CD4-positive, alpha-beta T cell treated with Interleukin-12 subunit alpha and Interleukin-12 subunit beta, for 1 hour (primary cell): ENCODE measurements at regions not wholly inside any gene's neighbourhood (a gene's known extent, or its start where the extent isn't known, plus 50 kb on each side); places are given as distances from the start of the nearest gene placed in this dataset.

Experiments
- DNase-seq: peaks from one replicate; pipeline ENCODE4 v3.0.0-alpha.2; 2020

DNA sequence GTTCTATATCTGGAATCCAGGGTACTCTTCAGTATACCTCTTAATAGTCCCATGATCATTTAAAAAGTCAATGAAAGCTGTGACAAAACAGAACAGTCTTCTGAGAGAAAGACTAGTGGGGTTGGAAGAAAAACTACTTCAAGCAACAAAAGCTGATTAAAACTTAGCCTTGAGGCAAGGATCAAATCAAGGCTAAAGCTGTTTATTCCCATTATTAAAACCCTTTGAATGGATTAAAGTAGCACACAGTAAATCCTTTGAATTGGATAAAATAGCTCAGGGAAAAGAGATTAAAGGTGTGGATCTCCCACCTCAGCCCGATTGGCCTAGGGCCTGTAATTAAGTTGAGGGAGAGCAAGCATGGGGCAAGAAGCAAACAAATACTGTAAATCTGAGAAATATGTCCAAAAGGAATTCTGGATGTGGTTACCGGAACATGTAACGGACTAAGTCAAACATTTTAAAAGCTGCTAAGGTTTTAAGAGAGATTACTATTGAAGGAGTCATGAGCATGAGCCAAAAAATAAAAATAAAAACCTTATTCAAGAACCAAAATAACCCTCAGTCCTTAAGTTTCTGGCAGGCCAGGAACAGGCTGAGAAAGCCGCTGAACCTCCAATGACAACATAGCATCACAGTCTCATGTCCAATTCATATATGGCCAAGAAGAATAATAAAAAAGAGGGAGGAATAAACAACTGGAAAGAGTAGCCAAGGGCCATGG lies 257.3 kb upstream of the NEIL3 start:
- DNase-seq = no peak

DNA sequence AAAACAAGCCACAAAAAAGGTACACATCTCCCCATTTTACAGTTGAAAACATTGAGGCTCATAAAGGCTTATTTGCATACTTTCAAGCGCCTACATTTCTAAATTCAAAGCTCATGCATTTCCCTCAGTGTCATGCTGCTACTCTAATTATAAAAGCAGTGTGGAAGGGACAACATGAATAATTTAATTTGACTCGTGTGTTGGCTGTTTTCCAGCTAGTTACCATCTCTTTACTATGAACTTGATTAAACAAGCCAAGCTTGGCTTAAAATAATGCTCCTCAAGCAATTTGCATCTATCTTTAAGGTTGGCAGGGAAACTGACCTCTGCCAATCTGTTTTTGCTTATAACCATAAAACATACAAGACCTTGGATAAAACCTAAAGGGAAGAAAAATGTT lies 252.5 kb upstream of the NEIL3 start:
- DNase-seq = no peak

DNA sequence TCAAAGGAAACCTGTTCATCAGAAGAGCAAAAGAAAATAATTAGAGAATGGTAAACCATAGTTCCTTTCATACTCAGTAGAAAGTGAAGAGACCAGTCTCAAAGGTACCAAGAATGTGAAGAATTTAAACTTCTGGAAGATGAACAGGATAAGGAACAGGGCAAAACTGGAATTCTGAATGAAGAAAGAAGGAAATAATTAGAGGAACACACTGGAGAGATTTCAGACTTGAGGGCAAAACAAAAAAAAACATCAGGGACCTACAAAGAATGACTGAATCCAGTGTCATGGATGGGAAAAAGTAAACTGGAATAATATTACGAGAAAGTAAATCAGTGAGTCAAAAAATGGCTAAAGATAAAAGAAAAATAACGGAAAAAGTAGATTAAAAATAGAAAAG lies 245.6 kb upstream of the NEIL3 start:
- no peak for DNase-seq

DNA sequence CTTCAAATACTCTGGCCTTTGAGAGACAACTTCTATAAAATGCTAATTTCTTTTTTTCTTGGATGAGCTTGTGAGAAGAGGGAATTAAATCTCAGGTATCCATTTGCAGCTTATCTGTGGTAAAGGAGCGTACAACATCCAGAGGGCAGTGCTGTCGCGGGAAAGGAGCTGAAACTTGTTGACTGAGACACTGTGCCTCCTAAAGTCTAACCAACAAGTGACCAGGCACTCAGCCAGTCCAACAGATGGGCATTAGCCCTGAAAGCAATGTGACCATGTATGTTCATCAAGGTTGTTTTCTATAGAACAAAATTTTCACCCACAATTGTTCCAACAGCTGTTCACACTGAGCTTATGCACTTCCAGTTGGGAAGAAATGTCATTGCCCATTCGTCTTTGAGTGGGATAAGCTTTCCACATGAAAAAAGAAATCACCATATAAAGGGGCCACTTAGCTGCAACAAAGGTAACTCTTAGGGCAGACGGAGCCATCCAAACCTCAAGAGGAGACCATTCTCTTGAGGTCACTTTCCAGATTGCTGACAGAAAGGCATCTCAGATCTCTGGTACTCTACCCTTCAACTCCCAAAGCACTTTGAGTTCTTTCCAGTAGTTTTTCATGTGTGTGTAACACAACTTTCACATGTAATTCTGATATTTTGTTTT lies 244.8 kb upstream of the NEIL3 start:
- DNase-seq = no peak

DNA sequence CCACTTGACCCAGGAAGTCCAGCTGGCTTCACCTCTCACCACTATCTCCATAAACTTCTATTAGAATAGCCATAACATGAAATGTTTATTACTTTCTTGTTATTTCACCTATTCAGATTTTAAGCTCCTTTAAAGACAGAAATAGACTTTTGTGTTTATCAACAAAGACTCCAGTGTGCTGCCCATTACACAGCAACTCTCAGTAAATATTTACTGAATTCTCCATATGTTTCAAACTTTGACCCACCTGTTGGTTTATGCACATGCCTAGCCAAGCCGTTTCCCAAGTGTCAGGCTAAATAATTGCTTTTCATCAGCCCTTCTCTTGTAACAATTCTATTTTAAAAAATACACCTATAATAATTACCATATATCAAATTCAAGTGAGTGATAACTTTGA lies 242.9 kb upstream of the NEIL3 start:
- DNase-seq = no peak

DNA sequence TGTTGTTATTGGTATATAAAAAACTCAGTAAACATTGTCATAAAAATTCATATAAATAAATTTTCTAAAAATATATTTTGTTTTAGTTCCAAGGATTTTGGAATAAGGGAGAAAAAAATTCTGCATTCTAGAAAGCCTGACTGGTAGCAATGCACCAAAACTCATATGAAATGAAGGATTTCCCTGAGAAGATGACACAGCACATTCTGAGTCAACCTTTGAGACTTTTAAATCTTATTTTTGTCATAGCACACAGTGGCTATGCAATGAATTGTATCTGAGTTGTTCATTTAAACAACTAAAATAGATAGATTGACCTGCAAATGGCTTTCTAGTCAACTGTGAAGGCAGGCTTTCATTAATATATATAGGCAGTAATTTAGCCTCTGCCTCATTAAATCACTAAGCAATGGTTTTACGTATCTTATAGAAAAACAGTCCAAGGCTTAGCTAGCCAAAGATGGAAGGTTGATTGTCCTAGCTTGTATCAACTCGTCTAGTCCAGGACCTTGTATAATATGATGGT lies 239.1 kb upstream of the NEIL3 start:
- DNase-seq = no peak

DNA sequence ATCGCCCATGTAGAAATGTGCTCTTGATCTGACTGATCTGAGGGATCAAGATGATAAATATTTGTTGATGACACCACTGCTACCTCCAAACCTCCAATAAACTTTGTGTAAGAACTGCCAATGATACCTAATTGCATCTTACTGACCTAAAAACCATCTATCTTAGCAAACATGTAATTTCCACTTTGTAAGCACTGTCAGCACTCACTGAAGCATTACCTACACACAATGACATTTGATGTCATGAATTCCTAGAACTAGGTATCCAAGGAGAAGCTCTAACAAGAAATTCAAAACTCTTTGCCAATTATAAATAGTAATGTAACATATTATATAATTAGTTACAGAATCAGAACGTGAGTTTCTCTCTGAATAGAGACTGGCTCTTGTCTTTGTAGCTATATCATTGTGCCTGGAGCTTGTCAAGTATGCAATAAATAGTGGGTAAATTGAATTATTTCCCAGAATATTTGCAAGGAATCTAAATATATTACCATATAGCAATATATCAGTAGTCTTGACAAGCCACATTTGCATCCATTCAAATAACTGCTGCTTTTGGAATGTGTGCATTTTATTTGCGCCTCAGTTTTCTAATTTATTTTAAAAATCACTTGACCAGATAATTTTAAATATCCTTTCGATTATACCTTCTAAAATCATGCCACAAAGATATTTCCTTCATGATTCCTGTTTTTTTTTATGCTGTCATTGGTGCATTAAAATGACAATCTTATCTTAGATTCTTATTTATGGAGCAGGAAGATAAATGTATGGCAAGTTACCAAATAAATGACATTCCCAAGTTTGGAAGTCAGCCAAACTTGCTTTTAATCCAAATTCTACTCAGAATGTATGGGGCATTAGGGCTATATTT lies 232.3 kb upstream of the NEIL3 start:
- DNase-seq = no peak

DNA sequence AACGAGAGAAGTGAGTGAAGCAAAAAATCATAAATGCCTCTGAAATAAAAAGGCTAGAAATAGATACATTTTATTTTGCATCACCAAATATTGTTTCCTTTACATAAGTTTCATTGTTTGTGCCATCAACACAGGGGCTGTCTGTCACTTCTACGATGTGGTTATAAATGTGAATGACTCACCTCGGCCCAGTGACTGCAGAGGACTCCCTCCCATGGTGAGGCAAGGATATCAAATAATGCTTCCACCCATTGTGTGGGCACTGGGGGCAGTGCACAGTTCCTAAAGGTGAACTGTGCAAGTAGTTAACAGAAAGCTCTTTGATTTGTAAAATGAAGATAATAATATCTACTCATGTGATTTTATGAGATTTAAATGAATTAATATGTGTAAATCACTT lies 230.3 kb upstream of the NEIL3 start:
- no peak for DNase-seq

DNA sequence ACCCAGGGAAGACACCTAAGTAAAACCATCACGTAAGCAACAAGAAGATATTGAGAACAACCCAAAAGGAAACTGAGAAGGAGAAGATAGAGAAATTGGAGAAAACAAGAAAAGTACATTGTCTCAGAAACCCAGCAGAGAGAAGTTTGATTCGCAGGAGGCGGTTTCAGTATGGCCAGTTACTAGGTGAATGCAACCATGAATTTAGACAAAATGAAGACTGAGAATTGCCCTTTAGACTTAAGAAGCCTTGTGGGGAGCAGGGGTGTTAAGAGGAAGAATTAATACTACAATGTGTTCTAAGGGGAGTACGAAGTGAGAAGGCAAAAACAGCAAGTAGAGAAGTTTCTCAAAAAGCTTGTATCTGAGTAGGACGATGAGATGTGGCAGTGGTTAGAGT lies 229.3 kb upstream of the NEIL3 start:
- no peak for DNase-seq

DNA sequence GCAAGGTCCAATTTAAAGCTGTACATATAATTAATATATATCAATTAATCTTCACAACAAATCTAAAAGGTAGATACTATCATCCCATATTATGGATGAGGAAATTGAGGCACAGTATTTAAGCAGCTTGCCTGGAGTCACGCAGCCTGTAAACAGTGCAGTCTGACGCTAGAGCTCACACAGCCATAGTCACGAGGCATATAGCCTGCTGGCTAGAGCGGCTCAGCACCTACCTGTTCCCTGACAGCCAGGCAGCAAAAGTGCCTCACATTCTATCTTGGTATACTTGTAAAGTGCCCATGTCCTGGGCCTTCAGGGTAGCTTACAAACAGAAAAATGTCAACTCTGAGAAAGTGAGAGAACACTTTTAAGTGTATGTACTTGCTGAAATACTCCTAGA lies 222.6 kb upstream of the NEIL3 start:
- DNase-seq = no peak

DNA sequence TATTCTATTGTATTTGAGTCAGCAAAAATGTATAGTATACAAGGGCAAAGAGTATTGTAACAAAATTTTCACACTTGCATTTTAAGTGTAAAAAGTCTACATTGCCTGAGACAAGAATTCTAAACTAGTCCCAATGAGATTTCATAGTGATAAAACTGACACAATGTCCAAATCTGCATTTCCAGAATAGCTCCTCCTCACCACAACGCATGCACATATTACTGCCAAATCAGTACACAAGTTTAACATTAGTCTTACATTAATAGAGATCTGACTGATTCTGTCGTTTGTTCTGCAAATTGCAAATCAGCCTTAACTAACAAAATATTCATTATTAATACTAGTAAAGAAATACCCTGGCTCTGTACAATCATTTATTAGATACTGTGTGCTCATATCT lies 222.2 kb upstream of the NEIL3 start:
- no peak for DNase-seq

DNA sequence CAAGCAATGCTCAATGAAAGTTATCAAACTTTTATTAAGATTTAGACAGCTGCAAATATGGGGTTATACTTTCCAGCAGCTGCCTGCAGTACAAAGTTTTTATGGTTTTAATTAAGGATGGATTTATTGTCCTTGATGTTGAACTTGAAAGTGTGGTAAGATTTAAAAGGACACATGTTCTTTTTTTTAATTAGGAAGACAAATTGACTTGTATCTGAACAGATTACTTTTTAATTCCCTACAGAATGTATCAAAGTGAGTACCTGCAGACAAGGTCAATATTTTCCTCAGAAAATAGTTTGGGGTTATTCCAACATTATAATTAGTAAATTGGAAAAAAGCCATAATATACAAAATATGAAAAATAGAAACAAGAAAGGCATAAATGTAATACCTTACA lies 218.2 kb upstream of the NEIL3 start:
- DNase-seq = no peak

DNA sequence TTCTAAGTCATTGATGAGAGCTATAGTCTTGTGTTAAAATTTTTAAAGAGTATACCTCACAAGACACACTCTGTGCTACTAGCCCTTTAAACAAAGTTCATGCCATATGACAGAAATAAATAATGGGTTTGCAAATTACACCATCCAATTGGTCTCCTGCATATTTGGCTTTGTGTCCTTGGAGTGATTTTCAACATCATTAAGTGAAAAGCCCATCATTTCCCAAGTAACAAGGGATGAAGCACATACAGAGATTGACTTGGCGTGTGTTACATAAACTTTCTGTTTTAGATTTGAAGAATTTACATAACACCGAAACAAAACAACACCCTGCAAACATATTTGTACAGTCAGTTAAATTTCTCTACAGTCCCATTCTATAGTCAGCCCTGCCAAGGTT lies 216.9 kb upstream of the NEIL3 start:
- no peak for DNase-seq

DNA sequence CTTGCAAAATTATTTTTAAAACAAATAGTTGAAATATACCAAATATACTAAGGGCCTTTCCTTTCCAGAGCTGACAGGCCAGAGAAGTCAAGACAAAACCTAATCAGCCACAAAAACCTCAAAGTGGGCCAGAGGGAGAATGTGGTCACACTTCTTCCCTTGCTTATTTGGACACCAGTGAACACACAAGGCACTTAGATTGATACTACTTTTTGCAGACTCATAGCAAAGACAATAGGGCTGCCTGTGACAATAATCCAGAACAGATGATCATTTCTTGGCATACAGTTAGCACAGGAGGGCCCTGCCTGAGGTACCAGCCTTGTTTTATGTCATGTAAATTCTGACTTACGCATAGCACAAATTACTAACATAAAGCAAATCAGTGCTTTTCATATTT lies 215.7 kb upstream of the NEIL3 start:
- no peak for DNase-seq

DNA sequence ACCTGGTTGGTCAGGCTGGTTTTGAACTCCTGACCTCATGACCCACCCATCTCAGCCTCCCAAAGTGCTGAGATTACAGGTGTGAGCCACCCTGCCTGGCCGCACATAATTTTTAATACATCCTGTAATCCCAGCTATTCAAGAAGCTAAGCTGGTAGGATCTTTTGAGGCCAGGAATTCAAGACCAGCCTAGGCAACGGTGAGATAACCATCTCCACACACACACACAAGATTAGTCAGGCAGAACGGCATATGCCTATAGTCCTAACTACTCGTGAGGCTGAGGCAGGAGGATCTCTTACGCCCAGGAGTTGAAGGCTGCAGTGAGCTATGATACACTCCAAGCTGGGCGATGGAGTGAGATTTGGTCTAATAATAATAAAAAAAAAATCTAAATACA lies 212.4 kb upstream of the NEIL3 start:
- DNase-seq = no peak

DNA sequence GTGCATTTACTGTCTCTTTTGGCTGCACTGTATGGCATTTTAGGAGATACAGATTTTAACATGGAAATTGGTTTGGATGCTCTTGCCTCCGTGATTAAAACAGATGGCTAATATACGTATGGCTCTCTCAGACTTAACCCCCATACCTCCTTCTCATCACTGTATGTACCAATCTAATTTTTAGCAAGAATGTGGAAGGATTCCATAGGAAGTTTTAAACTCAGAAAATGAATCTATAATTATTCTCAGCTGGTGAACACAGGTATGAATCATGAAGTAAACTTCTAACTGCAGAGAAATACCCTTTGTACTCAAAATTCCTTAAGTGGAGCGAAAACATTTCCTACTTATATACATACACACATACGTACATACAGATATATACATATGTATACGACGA lies 210.5 kb upstream of the NEIL3 start:
- DNase-seq = no peak

DNA sequence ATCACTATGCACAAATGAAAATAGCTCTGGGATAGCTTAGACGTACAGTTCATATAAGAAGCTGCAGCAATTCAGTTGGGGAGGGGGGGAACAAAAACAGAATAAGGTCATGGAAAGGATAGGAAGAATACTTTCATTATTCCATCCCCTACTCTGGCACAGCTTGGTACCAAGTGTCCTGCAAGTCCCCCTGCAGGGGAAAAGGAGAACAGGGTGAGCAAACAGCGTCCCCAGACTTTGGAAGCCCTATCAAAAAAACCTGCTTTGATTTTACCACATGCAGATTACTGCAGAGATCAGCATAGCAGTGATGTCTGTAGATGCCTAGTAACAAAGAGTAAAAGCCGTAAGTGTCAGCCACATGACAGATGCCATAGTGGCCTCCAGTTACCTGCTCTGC lies 209.4 kb upstream of the NEIL3 start:
- no peak for DNase-seq

DNA sequence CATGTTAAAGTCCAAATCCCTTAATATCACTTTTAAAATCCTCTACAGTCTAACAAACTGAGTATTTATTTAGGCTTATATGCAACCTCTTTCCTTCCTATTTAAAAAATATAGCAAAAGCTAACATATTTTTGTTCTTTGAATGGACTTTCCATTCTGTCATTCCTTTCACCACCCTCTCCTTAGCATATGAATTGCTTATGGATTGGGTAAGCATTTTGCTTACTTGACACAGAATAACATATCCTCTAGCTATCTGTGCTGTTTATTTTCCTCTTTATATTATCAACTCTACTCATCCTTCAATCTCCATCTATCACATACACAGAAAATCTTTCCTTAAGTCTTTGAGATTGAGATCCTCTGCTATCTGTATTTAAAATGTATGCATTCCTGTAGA lies 206.1 kb upstream of the NEIL3 start:
- no peak for DNase-seq

DNA sequence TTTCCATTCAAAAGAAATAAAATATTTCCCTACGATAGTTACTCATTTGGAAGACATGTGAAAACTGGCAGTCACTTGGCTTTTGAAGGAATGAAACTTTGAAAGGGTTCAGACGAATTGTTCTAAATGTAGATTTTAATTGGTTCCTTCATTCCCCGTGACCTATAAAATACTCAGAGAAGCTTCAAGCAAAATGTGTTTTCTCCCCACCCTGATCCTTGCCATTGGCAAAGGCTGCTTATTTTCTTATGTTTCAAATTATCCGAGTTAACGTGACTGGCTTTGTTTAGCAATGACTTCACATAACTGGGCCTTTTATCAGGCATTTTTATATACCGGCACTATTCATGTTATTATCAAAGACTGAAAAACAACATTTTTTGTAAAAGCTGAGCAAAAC lies 204.1 kb upstream of the NEIL3 start:
- no peak for DNase-seq

DNA sequence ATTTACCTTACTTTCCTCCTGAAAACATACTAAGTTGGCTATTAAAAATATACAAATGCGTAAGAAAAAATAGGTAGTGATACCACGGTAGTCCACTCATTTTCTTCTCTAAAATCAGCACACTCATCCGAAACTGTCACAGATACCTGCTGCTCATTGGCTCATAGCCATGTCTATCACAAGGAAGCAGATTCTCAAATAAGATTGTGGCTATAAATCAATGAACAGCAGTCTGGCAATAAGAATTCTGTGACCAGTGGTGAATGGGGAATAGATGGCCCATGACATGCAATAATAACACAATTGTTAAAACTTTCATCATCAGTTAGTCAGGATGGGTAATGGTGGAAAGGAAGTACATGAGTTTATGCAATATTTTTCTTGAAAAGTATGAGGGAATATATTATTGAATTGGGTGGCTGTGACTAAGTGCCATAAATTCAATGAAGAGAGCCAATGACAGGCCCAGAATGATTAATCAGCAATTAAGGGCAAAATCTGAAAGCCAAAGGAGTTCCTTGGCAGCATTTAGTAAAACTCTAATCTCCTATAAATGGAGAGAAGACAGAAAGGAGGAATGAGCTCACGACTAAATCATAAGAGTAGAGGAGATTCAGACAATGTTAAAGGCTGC lies 202.3 kb upstream of the NEIL3 start:
- DNase-seq = no peak

DNA sequence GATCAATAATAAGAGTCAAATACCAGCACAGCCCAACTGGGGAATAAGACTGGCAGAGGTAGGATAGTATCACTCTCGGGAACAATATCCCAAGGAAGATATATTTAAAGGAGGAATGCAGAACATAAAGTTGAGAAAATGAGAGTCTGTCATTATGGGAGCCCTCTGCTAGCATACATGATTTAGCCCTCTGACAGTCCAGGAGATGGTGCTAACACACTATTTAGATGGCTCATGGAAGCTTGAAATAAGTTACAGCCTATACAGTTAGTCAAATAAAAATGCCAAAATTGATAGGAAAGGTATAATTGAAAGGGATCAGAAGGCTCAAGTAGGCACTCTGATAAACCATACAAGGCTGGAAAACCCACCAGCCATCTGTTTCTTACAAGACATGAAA lies 201.0 kb upstream of the NEIL3 start:
- no peak for DNase-seq

DNA sequence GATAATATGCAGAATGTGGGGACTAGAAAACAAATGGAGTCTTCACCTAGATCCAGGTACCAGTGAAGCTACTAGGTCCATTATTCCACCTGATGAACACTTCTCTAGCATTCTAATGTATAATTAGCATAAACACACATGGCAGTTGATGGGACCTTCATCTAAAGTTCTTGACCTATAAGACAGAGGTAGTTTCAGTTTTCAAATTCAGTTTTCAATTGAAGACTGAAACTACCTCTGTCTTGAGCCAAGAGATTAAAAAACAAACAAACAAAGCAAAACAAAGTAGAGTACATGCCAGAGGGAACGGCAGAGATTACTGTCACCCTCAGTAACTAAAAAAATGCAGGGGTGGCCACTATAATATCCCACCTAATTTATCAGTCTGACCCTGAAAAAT lies 199.9 kb upstream of the NEIL3 start:
- DNase-seq = no peak

DNA sequence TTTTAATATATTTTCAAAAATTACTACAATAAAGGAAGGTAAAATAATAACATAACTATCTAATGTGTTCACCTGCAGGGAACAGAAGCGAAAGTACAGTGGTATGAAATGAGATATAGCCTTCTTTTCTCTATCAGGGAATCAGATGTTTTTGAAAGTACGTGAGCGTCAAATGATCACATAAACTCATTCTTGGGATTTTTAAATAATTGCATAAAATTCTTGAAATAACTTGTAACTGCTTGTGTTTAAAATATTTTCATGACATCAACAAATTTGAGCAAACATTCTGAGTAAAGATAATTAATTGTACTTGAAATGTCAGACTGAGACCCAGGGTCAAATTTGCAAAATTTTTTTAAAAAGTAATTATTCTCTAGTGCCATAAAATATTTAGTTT lies 193.5 kb upstream of the NEIL3 start:
- DNase-seq = no peak
